Lung (tissue), 11 donors: ENCODE measurements at regions not wholly inside any gene's neighbourhood (a gene's known extent, or its start where the extent isn't known, plus 50 kb on each side); places are given as distances from the start of the nearest gene placed in this dataset.
A peak's percentile ranks its signal among the peaks of the same experiment; 100 is the strongest.

Experiments
- ATAC-seq: fragments of 200-7000 bp; cut with Tn5 transposase; one replicate; pipeline ENCODE4 v1.9.1; 2020; ENCODE audit warnings: moderate number of reproducible peaks; ENCODE audit not compliant: insufficient read depth, low FRiP score
- DNase-seq, 3 donors: peaks; one replicate each; pipeline ENCODE4 v3.0.0-alpha.2; 2013 to 2017
- H3K27ac ChIP-seq, 2 donors: one replicate each; pipeline ENCODE4 v1.5.1; 2013; ENCODE audit warnings: mild to moderate bottlenecking in 2 of 2, moderate library complexity in 2 of 2, control low read depth in 1 of 2, inconsistent platforms in 1 of 2, low read depth in 1 of 2, low read length in 1 of 2
- H3K27me3 ChIP-seq, 3 donors: one replicate each; pipeline ENCODE4 v1.5.1; 2013; ENCODE audit warnings: low read length in 2 of 3; ENCODE audit not compliant: control insufficient read depth in 3 of 3, insufficient read depth in 3 of 3
- H3K36me3 ChIP-seq, 4 donors: one replicate each; pipeline ENCODE4 v1.5.1; 2013; ENCODE audit warnings: low read length in 4 of 4, mild to moderate bottlenecking in 1 of 4, moderate library complexity in 1 of 4; ENCODE audit not compliant: control insufficient read depth in 4 of 4, insufficient read depth in 4 of 4
- H3K4me1 ChIP-seq, 5 donors: one replicate each; pipeline ENCODE4 v1.5.1; 2013; ENCODE audit warnings: low read length in 5 of 5, mild to moderate bottlenecking in 2 of 5, moderate library complexity in 1 of 5; ENCODE audit not compliant: control insufficient read depth in 5 of 5, insufficient read depth in 5 of 5
- H3K4me3 ChIP-seq: one replicate; pipeline ENCODE4 v1.5.1; 2013; ENCODE audit warnings: mild to moderate bottlenecking, control low read depth, moderate library complexity
- H3K9ac ChIP-seq, 2 donors: one replicate each; pipeline ENCODE4 v1.5.1; 2013; ENCODE audit warnings: low read length in 2 of 2, control low read depth in 1 of 2; ENCODE audit not compliant: insufficient read depth in 1 of 2
- H3K9me3 ChIP-seq, 4 donors: one replicate each; pipeline ENCODE4 v1.5.1; 2013; ENCODE audit warnings: low read length in 3 of 4, mild to moderate bottlenecking in 1 of 4, moderate library complexity in 1 of 4; ENCODE audit not compliant: control insufficient read depth in 4 of 4, insufficient read depth in 3 of 4
- WGBS, 2 donors: extraction: QIAGEN DNeasy Blood & Tissue Kit; methylation state at CpG; one replicate each; pipeline ENCODE4 v1.1.7; 2013; 5-methylcytosine and 5-hydroxymethylcytosine counted together
- TF ChIP-seq, protein P1 (sequence below): IDR thresholded peaks from 2 replicates; pipeline ENCODE4 v1.5.1; 2012; ENCODE audit warnings: mild to moderate bottlenecking; ENCODE audit errors: control extremely low read depth, extremely low read depth
- donor health status: control.
- donor health status: control.
- donor health status: Bipolar disorder and iron deficiency.
- donor health status: healthy.
- donor health status: DM: yes; HTN: yes; CAD: no.

GRCh38 chr20:51262240-51262639 lies 239.3 kb upstream of the KCNG1 start:
- Histone ChIP-seq H3K9ac (no peak overlapping the region), H3K4me3 (no peak overlapping the region), H3K36me3 (no peaks in the 10 kb centered on the region), H3K9me3 (peaks cover 0 to 6% (median 2%) of the 10 kb centered on the region in 4 donors), H3K27ac (no peak overlapping the region), H3K4me1 (no peaks in the 10 kb centered on the region), H3K27me3 (peaks cover 0 to 2% (median 2%) of the 10 kb centered on the region in 3 donors)
- WGBS, 2 donors, result 54 to 76% methylated on average over 9 of the region's 9 CpGs
- no peak for ATAC-seq
- TF ChIP-seq, protein P1, sequence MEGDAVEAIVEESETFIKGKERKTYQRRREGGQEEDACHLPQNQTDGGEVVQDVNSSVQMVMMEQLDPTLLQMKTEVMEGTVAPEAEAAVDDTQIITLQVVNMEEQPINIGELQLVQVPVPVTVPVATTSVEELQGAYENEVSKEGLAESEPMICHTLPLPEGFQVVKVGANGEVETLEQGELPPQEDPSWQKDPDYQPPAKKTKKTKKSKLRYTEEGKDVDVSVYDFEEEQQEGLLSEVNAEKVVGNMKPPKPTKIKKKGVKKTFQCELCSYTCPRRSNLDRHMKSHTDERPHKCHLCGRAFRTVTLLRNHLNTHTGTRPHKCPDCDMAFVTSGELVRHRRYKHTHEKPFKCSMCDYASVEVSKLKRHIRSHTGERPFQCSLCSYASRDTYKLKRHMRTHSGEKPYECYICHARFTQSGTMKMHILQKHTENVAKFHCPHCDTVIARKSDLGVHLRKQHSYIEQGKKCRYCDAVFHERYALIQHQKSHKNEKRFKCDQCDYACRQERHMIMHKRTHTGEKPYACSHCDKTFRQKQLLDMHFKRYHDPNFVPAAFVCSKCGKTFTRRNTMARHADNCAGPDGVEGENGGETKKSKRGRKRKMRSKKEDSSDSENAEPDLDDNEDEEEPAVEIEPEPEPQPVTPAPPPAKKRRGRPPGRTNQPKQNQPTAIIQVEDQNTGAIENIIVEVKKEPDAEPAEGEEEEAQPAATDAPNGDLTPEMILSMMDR, result no peak
- peak in 2 of 3 donors; percentile 26 to 61 for DNase-seq

DNA sequence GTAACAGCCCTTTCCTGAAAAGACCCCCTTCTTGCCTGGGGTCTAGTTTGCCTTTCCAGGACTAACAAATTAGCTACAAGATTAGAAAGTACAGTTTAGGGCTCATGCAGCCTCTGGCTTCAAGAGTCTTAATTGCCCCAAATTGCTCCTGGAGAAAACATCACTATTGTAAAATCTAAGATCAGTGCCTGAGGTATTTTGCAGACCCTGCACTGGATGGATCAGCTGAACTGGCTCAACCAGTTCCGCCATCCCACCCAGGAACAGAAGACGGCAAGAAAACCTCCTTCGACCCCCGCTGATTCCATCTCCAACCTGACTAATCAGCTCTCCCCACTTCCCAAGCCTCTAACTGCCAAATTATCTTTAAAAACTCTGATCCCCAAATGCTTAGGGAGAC lies 236.5 kb upstream of the KCNG1 start:
- no peak overlapping the region for H3K27ac ChIP-seq
- H3K27me3 ChIP-seq, result peaks cover 0 to 3% (median 2%) of the 10 kb centered on the region in 3 donors
- peaks cover 0 to 3% (median 0%) of the 10 kb centered on the region in 5 donors for H3K4me1 ChIP-seq
- ATAC-seq (no peak), DNase-seq (peak in 1 of 3 donors; percentile 30)
- no peak overlapping the region for H3K9ac ChIP-seq
- H3K9me3 ChIP-seq, result peaks cover 0 to 1% (median 0%) of the 10 kb centered on the region in 4 donors
- H3K4me3 ChIP-seq, result no peak overlapping the region
- 79 to 83% methylated on average over 4 of the region's 4 CpGs for WGBS, 2 donors
- no peaks in the 10 kb centered on the region for H3K36me3 ChIP-seq
- TF ChIP-seq, protein P1, result no peak

- ATAC-seq (no peak), DNase-seq (no peak)
- no peaks in the 10 kb centered on the region for H3K36me3 ChIP-seq
- peaks cover 0 to 3% (median 0%) of the 10 kb centered on the region in 5 donors for H3K4me1 ChIP-seq
- H3K27me3 ChIP-seq, result peaks cover 0 to 3% (median 2%) of the 10 kb centered on the region in 3 donors
- TF ChIP-seq, protein P1, result no peak
- no peak overlapping the region for H3K27ac ChIP-seq
- no peak overlapping the region for H3K4me3 ChIP-seq
- 80 to 86% methylated on average over 3 of the region's 3 CpGs for WGBS, 2 donors
- peaks cover 0 to 1% (median 0%) of the 10 kb centered on the region in 4 donors for H3K9me3 ChIP-seq
- no peak overlapping the region for H3K9ac ChIP-seq
Measured at GRCh38 chr20:51258582-51259165, 235.8 kb upstream of the KCNG1 start.
